HG03571 (cell line): ENCODE measurements at regions not wholly inside any gene's neighbourhood (a gene's known extent, or its start where the extent isn't known, plus 50 kb on each side); places are given as distances from the start of the nearest gene placed in this dataset.
"Not testable (repeated sequence)": the region's sequence is repeated elsewhere in the genome, so short reads cannot be mapped to it uniquely, and the experiment has no call there.

Experiments
- ATAC-seq: cut with Tn5 transposase; IDR thresholded peaks from one replicate; pipeline ENCODE4 v1.9.1; 2021; ENCODE audit not compliant: unreplicated experiment

DNA sequence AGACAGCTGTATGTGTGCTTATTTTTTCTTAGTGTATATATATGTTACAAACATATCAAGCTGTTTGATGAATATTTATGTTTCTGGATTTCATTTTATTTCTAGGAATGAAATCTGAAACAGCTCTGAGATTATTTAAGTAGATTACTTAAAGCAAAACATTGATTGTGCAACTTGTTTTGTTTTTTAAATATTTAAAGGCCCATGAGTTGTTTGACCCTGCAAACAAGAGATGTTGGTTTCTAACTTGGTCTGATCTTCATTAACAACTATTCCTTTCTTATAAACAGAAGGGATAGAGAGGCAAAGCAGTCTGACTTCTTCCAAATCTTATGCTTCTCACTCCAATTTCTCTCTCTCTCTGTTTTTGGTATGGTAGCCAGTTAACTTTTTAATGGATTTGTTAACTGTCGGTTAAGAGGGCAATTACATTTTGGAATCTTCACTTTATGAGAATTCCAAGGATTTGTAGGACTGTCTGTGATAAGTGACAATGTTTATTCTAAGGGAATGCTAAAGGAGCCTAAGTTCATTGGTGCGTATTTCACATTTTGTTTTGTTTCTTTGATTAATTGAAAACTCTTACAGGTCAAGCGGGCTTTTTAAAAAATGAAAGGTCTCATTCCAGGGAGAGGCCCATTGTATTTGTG lies 102.6 kb upstream of the HMGA2 start:
- no peak for ATAC-seq

DNA sequence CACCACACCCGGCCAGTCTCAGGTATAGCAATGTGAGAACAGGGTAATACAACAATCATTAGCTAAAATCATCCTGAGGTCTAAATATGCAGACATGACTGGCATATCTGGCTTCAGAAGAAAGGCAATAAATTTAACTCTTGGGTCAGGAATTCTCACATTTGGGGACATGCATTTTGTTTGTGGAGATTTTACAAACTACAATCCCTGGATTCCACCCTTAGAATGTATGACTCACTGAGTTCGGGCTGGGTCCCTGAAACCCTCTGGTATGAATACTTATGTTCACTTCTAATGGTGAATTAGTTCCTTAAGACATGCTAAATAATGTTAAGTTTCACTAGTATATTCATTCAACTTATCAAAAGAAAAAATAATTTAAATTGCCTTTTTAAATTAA lies 98.9 kb upstream of the HMGA2 start:
- ATAC-seq = no peak

DNA sequence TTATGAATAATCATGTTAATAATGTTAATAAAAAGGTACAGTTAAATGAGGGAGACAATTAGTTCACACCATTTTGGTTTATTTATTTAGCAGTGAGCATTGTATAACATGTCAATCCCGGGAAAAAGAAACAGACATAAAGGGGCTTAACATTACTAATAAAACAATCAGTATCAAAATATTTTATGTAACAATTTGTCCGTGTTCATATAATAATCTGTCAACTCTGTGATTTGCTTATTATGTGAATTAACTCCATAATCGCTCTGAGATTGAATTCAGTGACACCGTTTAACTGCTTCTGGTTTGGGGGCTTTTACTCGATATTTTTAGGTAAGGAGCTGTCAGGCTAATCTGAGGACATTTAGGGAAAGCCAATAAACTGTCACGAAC lies 95.8 kb upstream of the HMGA2 start:
- no peak for ATAC-seq

- ATAC-seq = no peak
Measured at GRCh38 chr12:65728848-65729793, 95.2 kb upstream of the HMGA2 start.

DNA sequence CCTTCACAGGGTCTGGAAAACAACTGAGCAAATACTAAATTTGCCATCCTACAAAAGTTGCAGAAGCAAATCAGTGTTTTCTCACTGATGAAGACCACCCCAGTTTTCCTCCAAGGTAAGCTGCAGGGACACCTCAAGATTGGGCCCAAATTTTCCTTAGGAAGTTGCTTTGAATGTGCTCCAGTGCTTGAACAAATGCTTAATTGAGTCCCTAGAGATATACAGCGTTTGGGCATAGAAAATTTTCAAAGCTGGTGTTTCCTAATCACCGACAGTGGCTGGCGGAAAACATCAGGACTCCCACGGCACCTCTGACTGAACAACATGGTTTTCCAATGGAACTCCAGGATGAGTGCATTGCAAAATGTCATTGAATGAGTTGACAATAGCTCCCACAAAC lies 92.5 kb upstream of the HMGA2 start:
- no peak for ATAC-seq

GRCh38 chr12:65733643-65734042 lies 90.6 kb upstream of the HMGA2 start:
- not testable (repeated sequence) for ATAC-seq

- no peak for ATAC-seq
Measured at GRCh38 chr12:65734226-65734625, 90.1 kb upstream of the HMGA2 start.

DNA sequence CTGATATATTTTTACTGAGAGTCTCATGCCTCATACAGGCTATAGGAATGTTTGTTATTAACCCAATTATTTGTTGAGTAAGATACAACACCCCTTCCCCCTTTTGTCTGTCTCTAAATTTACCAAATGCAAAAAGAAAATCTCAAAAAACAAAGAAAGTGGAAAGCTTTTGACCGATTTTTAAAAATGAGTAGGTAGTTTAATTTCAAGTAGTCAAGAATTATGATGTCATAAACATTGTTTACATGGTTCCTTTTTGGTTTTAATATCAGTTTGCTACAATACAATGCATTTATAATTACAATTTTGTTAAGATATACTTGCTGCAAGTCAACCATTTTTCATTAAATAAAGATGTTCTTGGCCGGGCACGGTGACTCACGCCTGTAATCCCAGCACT lies 84.7 kb upstream of the HMGA2 start:
- no peak for ATAC-seq

DNA sequence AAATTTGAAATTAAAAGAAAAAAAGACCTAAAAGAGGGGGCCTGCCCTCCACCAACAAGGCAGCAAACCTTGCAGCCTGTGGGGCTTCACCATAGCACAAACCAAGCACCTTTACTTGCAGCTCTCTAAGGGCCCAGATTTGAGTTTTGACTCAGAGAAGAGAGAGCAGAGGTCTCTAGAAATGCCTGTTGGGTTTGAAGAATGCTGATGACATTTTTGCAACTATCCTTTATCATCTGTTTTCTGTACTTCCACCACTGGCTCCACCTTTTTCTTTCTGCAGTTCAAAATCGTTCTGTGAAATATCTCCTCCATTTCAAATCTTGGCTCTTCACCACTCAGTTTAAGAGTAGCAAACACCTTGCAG lies 83.8 kb upstream of the HMGA2 start:
- no peak for ATAC-seq

DNA sequence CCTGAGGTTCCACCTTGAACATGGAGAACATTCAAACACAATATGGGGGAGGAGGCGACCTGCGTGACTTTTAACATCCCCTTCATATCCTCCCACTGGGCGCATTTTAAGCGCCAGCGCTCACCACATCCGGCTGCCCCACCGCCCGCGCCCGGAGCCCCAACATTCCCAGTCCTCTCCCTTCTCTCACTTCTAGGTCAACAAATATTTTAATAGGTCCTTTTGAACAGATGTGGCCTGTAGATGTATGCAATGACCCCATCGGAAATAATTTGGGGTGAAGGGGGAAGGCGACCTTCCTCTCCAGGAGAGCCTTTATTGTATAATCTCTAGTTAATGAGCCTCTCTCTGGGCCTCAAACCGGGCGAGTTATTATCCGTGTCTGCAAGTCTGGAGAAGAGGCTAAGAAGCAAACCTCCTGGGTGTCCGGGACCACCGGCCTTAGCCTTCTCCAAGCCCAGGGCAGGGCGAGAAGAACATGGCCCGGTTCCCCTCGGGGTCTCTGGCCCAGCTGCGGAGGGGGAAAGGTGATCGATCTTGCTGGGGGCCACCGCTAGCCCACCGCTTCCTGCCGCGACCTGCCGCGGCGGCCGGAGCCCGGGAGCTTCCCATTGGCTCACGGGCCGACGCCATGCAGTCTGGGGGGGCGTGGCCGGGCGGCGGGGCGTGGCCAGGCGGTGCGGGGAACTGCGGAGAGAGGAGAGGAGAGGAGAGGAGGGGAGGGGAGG lies 83.2 kb upstream of the HMGA2 start:
- ATAC-seq = peak; percentile 80

DNA sequence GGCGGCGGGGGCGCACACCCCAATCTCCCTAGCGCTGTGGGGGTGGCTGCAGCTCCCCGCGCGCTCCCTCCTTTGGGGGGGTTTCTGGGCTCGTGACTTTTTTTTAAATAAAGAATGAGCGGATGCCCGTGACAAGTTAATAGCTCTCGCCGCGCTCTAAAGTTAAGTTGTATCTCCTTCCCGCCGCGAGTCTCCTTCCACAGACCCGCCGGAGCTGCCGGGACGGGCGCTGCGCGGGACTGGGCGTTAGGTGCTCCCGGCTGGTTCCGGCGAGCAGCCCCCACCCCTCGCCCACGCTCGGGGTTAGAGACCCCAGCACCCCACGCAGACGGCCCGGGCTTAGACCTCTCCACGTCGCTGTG lies 82.6 kb upstream of the HMGA2 start:
- no peak for ATAC-seq

DNA sequence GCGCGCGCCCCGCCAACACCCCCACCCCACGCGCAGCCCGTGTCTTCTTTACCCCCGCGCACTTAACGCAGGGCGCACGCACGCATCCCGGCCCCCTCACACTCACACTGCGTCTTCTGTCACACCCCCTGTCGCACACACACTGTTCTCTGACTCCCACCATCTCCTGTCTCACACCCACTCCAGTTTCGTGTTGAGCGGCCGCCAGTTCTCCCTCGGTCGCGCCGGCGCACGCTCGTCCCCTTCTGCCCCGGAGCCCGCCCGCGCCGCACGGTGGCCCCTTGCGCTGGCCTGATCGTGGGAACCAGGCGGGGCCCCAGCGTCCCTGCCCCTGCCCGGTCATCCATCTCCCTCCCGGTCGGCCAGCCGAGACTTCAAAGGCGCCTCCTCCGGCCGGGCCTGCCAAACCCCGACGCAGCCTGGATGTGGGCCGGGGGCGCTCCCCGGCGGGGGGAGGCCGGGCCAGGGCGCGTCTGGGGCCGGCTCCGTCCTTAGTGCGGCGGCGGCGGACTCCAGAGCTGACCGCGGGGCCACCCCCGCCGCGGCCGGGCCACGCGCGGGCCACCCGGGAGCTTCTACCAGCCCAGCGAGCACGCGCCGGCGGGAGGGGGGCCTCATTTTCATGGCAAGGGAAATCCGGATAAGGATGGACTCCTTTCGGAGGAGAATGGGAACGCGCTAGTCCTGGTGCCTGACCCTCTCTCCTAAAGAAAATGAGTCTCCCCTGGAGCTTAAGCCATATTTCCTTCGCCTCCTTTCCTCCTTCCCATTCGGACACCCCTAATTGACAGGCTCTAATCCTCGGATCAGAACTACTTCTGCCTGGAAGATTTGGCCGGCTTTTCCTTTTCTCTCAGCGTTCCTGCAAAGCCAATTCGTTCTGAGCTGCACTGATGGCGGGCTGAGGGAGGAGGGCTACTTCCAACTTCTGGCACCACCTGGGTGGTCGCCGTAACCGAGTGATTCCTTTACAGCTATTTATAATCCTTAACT lies 82.0 kb upstream of the HMGA2 start:
- ATAC-seq = no peak

DNA sequence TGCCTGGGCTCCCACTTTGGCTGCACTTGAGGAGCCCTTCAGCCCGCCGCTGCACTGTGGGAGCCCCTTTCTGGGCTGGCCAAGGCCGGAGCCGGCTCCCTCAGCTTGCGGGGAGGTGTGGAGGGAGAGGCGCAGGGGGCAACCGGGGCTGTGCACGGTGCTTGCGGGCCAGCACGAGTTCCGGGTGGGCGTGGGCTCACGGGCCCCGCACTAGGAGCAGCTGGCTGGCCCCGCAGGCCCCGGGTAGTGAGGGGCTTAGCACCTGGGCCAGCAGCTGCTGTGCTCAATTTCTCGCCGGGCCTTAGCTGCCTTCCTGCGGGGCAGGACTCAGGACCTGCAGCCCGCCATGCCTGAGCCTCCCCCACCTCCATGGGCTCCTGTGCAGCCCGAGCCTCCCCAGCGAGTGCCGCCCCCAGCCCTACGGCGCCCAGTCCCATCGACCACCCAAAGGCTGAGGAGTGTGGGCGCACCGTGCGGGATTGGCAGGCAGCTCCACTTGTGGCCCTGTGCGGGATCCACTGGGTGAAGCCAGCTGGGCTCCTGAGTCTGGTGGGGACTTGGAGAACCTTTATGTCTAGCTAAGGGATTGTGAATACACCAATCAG lies 79.9 kb upstream of the HMGA2 start:
- not testable (repeated sequence) for ATAC-seq

GRCh38 chr12:65747338-65747737 lies 76.9 kb upstream of the HMGA2 start:
- ATAC-seq = no peak

GRCh38 chr12:65748332-65748731 lies 76.0 kb upstream of the HMGA2 start:
- ATAC-seq = no peak

DNA sequence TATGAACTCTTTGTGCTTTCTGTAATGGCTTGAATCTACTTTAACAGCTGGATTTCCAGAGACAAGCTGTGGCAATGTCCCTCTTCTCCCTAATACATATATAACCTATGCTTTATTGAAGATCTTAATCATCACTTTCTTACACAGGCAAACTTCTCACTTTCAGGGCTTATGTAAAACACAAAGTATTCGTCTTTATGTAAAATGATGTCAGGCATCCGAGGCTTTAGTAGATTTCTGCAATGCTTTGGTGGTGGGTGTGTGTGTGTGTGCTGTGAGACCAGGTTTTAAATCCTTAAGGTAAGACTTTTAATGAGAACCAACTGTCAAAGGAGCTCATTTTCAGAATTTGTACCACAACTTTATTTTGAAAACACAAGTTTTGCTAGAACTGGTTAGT lies 70.0 kb upstream of the HMGA2 start:
- ATAC-seq = no peak

GRCh38 chr12:65754744-65755595 lies 69.3 kb upstream of the HMGA2 start:
- no peak for ATAC-seq

- ATAC-seq = no peak
Measured at GRCh38 chr12:65755596-65755978, 68.7 kb upstream of the HMGA2 start.

- no peak for ATAC-seq
Measured at GRCh38 chr12:65756267-65756666, 68.0 kb upstream of the HMGA2 start.
